Fibroblast of mammary gland (primary cell): ENCODE measurements at regions not wholly inside any gene's neighbourhood (a gene's known extent, or its start where the extent isn't known, plus 50 kb on each side); places are given as distances from the start of the nearest gene placed in this dataset.
"Not testable (repeated sequence)": the region's sequence is repeated elsewhere in the genome, so short reads cannot be mapped to it uniquely, and the experiment has no call there.

Experiments used
- DNase-seq: peaks from one replicate; pipeline ENCODE4 v3.0.0-alpha.2; 2010; ENCODE audit warnings: low read depth
- H3K4me3 ChIP-seq: 2 replicates; pipeline ENCODE4 v1.5.1; 2011; ENCODE audit warnings: low read depth, mild to moderate bottlenecking, low read length, moderate library complexity; ENCODE audit not compliant: control insufficient read depth
- CTCF ChIP-seq: conservative IDR thresholded peaks from 2 replicates; pipeline ENCODE4 v1.5.1; 2011; ENCODE audit warnings: low read depth, low read length, inconsistent platforms; ENCODE audit not compliant: control insufficient read depth, insufficient read depth

GRCh38 chr13:50228527-50228926 lies 213.3 kb downstream of the KCNRG start:
- TF ChIP-seq CTCF = no peak
- no peak for DNase-seq

GRCh38 chr13:50229960-50230661 lies 214.9 kb downstream of the KCNRG start:
- H3K4me3 ChIP-seq = no peak overlapping the region
- DNase-seq = peak; percentile 83
- no peak for TF ChIP-seq CTCF

More at GRCh38 chr13:50228527-50228926, 213.3 kb downstream of the KCNRG start:
- no peak overlapping the region for H3K4me3 ChIP-seq

- TF ChIP-seq CTCF = no peak
- no peak overlapping the region for H3K4me3 ChIP-seq
Measured at GRCh38 chr13:50230662-50230978, 215.4 kb downstream of the KCNRG start.

GRCh38 chr13:50233574-50233973 lies 218.3 kb downstream of the KCNRG start:
- DNase-seq, H3K4me3 ChIP-seq: not testable (repeated sequence)

More at GRCh38 chr13:50230662-50230978, 215.4 kb downstream of the KCNRG start:
- DNase-seq = no peak

GRCh38 chr13:50235604-50236342 lies 220.5 kb downstream of the KCNRG start:
- no peak for DNase-seq
- no peak overlapping the region for H3K4me3 ChIP-seq
- TF ChIP-seq CTCF = no peak

- TF ChIP-seq CTCF = no peak
- H3K4me3 ChIP-seq = no peak overlapping the region
- peak; percentile 45 for DNase-seq
Measured at GRCh38 chr13:50236898-50237318, 221.7 kb downstream of the KCNRG start.

GRCh38 chr13:50238922-50239321 lies 223.7 kb downstream of the KCNRG start:
- TF ChIP-seq CTCF = no peak
- H3K4me3 ChIP-seq = no peak overlapping the region
- no peak for DNase-seq
